Fibroblast of mammary gland (primary cell): ENCODE measurements at regions not wholly inside any gene's neighbourhood (a gene's known extent, or its start where the extent isn't known, plus 50 kb on each side); places are given as distances from the start of the nearest gene placed in this dataset.

ENCODE experiments used
- DNase-seq: peaks from one replicate; pipeline ENCODE4 v3.0.0-alpha.2; 2010; ENCODE audit warnings: low read depth
- H3K4me3 ChIP-seq: 2 replicates; pipeline ENCODE4 v1.5.1; 2011; ENCODE audit warnings: low read depth, mild to moderate bottlenecking, low read length, moderate library complexity; ENCODE audit not compliant: control insufficient read depth
- CTCF ChIP-seq: conservative IDR thresholded peaks from 2 replicates; pipeline ENCODE4 v1.5.1; 2011; ENCODE audit warnings: low read depth, low read length, inconsistent platforms; ENCODE audit not compliant: control insufficient read depth, insufficient read depth

GRCh38 chr13:40164133-40164532, 502.3 kb downstream of the FOXO1 start:
- no peak for TF ChIP-seq CTCF
- no peak overlapping the region for H3K4me3 ChIP-seq
- DNase-seq, result peak; percentile 86

GRCh38 chr13:40165316-40165932, 501.0 kb downstream of the FOXO1 start:
- no peak overlapping the region for H3K4me3 ChIP-seq
- DNase-seq, result no peak
- TF ChIP-seq CTCF, result no peak

GRCh38 chr13:40167327-40167726, 499.1 kb downstream of the FOXO1 start:
- TF ChIP-seq CTCF, result no peak
- no peak for DNase-seq
- no peak overlapping the region for H3K4me3 ChIP-seq

- no peak for DNase-seq
- no peak overlapping the region for H3K4me3 ChIP-seq
- no peak for TF ChIP-seq CTCF
Measured at GRCh38 chr13:40168425-40169166, 497.8 kb downstream of the FOXO1 start.

GRCh38 chr13:40169476-40169875, 497.0 kb downstream of the FOXO1 start:
- no peak for TF ChIP-seq CTCF
- H3K4me3 ChIP-seq, result no peak overlapping the region
- peak; percentile 21 for DNase-seq

GRCh38 chr13:40170091-40170490, 496.4 kb downstream of the FOXO1 start:
- no peak for TF ChIP-seq CTCF
- peak; percentile 38 for DNase-seq
- no peak overlapping the region for H3K4me3 ChIP-seq
